ENCODE measurements at regions not wholly inside any gene's neighbourhood (a gene's known extent, or its start where the extent isn't known, plus 50 kb on each side); places are given as distances from the start of the nearest gene placed in this dataset.

DNA sequence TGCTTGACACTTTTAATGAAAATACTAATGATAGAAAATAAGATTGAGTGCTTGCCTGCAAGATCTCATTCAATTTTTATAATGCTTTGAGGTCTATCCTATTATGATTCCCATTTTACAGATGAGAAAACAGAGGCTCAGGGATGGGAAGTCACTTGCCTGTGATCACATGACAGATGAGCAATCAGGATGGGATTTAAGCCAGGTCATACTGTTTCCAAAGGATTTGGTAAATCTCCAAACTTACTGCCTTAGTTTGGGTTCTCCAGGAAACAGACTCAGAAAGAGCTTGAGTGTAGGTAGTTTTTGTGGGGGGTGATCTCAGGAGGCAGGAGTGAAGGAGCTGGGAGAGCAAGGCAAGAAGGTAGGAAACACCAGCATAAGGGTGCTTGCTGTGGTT lies 456.3 kb downstream of the MAFB start:
- peak; percentile 23 for DNase-seq (ENCODE audit: low read depth)

DNA sequence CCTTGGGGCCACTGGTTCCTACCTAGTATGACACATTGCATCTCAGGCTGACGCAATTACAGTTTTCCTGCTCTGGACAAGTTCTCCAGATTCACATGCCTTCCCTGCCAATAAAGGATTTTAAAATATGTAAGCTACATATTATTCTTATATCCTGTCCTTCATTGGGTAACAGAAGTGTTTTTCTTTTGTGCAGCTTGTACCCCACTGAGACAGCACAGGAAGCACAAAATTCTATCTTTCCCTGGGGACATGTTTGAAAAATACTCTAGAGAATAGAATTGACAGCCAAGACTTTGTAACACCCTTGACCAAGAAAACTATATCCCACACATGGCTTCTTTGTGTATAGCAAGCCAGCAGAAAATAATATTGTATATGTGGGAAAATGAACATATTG lies 456.8 kb downstream of the MAFB start:
- DNase-seq (ENCODE audit: low read depth): no peak

DNA sequence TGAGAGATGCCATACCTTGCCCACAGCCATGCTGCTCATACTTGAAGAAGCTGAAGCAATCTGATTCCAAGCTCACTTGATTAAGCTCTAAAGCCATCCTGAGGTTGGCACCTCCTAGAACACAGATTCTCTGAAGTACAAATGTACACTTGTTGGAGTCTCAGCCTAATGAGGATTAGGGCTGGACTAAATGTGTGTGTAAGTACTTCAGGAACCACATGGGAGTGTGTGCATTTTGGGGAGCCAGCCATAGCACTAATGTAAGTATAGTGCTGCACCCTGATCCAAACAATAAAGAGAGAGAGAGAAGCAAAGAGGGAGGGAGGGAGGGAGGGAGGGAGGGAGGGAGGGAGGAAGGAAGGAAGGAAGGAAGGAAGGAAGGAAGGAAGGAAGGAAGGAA lies 458.6 kb downstream of the MAFB start:
- DNase-seq (ENCODE audit: low read depth): no peak

GRCh38 chr20:40225596-40225995 lies 463.4 kb downstream of the MAFB start:
- DNase-seq (ENCODE audit: low read depth): peak; percentile 20

DNA sequence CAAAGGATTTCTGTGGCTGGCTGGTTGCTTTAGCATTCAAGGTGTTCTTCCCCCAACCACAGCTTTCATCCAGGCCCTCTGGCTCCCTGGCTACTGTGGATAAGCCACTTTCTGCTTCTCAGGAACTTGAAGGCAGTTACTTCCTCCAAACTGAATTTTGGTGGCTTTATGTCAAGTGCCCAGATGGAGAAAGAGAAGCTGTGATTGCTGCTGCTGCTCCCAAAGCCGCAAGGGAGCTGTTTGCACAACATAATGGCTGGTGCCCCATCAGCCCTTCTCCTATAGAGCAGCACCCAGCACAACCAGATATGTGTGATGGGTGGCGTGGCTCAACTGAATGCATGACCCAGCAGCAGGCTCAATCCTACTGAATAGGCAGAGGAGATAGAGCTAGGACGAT lies 465.2 kb downstream of the MAFB start:
- DNase-seq (ENCODE audit: low read depth): no peak

GRCh38 chr20:40218971-40219370 lies 470.1 kb downstream of the MAFB start:
- no peak for DNase-seq (ENCODE audit: low read depth)

- DNase-seq (ENCODE audit: low read depth): no peak
Measured at GRCh38 chr20:40218316-40218969, 470.6 kb downstream of the MAFB start.

DNA sequence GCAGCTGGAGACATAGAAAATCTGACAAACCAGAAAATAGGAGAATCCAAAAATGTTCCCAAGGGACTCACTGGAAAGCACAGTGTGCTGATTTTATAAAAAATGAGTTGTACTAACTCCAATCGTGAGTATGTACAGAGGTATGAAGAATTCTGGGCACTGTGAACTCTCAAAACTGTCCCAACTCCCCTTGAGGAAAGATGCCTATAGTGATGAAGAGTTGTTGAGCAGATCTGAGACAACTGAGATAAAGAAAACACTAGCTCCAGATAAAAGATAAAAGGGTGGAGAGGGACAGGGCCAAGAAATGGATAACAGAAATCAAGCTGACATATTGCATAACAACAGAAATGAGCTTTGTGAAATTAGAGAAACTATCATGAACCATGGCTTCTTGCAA lies 481.4 kb downstream of the MAFB start:
- DNase-seq (ENCODE audit: low read depth): no peak

DNA sequence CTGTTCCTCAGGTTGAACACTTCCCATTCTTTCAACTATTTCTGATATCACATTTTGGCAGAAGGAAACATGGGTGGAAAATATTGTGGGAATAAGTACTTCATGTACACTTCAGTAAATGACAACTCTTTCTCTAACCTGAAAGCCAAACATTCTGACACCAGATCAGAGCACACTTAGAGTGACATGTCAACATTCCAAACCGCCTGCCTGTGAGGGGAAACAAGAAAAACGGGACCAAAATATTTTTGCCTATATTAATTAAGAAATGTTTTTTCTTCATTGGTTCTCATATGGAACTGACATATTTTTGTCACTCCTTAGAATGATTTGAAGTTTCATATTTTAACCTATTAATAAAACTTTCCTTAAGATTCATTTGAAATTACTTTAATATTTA lies 483.1 kb downstream of the MAFB start:
- DNase-seq (ENCODE audit: low read depth): no peak

DNA sequence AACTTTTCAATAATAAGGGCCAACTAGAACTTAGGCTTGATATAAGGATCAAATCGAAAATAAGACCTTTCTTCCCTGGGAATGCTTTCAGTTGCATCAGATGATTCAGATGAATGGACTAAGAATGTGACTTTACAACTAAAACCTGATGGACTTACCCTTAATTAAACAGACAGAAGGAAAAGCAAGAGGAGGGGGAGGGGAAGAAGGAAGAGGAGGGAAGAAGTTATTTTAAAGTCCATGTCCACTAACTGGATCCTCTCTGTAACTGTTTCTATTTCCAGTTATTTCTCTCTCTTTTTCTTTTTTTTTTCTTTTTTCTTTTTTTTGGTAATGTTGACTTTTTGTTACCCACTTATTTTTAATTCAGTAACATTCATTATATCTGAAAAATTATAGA lies 486.0 kb downstream of the MAFB start:
- DNase-seq (ENCODE audit: low read depth): no peak

DNA sequence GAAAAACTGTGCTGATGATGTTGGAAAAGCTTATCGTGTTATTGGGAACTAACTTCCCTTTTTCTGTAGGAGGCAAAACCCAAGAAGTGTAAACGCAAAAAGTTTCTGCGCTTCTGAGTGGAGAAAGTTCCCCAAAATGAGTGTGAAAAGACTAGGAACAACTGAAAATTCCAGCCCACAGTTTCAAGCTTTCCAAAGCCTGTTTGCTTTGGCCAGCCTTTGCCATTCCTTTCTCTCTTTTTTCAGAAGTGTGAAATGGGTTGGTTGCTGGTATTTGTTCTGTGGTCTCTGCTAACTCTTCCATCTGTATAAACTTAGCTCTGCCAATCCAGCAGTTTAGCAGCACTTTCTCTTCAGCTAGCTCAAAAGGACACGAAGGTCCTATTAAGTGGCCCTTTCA lies 491.3 kb downstream of the MAFB start:
- peak; percentile 36 for DNase-seq (ENCODE audit: low read depth)

DNA sequence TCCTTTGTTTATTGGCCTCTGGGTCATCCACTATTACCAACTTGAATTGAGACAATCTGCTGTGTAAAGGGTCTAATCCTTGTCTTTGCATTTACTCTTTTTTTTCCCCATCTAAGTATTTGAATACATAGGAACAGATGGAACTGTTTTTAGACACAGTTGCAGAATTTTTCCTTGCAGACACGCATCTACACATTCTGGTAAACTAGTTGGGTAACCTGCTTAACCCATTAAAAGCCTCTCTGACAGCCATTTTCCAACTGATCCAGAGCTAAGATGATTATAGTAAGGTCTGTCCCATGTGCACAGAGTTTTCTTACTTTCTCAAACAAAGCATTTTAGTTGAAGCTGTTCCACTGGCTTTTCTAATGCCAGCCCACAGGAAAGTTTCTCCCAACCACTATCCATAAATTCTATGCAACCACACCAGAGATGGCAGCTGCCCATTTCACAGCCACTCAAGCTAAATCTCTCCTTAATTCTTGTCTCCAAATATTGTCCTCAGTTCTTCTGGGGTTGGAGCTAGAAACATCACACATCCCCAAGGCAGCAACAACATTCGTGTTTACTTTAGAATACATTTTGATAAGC lies 492.1 kb downstream of the MAFB start:
- DNase-seq (ENCODE audit: low read depth): no peak

GRCh38 chr20:40195742-40196141 lies 493.3 kb downstream of the MAFB start:
- DNase-seq (ENCODE audit: low read depth): no peak

DNA sequence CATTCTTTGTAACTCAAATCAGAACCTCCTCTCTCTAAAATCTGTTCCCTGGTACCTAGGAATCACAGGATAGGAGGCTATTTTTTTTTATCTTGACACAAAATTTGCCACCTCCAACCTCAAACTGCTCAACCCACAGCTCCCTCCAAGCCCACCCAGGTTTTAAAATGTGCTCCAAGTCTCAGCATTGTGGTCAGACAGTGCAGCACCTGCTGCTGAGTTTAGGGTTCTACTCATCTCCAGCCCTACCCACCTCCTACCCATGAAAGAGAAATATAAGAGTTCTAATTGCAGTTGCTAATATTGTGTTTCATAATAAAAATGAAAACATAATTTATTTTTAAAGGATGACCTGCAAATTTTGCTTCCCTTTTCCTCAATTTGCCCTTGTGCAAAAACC lies 496.5 kb downstream of the MAFB start:
- DNase-seq (ENCODE audit: low read depth): no peak

DNA sequence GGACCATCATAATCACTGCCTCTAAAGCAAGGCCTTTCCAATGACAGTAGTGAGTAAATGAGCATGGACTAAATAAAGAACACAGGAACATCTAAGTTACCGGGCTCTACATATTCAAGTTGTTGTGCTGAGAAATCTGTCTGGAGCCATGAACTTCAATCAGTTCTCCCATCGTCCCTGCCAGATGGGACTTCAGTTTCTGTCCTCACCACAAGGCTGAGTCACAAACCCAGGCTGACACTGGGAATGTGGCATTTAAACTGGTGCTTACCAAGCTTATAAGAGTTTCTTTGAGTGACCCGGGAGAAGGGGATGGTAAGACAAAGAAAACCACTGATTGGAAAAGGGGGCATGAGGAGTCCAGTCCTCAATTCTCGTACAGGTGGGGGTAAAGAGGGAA lies 497.0 kb downstream of the MAFB start:
- DNase-seq (ENCODE audit: low read depth): peak; percentile 84

DNA sequence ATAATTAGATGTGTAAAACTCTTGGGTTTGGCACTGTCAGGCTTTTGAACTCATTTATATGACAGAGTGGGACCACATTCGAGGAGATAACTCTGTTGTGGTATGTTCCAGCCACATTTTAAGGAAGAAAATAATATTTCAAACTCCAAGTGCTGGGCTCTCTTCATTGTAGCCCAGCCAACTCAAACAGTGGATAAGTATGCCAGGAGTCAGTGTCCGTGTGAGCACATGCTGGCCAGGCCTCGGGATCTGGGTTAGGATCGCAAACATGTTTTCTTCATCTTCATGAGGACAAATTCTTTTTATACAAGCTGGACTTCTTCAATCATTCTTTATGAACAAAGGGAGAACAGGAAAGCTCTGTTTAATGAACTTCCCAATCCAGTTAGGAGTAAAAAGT lies 497.5 kb downstream of the MAFB start:
- no peak for DNase-seq (ENCODE audit: low read depth)

GRCh38 chr20:40189621-40190020 lies 499.4 kb downstream of the MAFB start:
- peak; percentile 40 for DNase-seq (ENCODE audit: low read depth)

GRCh38 chr20:40188319-40188718 lies 500.7 kb downstream of the MAFB start:
- DNase-seq (ENCODE audit: low read depth): no peak

DNA sequence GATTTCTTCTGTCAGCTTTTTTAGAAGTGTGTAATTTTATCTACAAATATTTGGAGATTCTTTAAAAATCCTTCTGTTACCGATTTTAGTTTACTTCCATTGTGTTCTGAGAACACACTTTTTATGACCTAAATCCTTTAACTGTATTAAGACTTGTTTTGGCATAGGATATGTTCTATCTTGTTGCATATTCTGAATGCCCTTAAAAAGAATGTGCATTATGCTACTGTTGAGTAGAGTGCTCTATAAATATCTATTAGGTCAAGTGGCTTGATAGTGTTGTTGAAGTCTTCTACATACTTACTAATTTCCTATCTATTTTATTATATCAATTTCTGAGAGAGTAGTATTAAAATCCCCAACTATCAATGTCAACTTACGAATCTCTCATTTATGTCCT lies 502.2 kb downstream of the MAFB start:
- DNase-seq (ENCODE audit: low read depth): no peak

GRCh38 chr20:40181676-40182075 lies 507.4 kb downstream of the MAFB start:
- no peak for DNase-seq (ENCODE audit: low read depth)

DNA sequence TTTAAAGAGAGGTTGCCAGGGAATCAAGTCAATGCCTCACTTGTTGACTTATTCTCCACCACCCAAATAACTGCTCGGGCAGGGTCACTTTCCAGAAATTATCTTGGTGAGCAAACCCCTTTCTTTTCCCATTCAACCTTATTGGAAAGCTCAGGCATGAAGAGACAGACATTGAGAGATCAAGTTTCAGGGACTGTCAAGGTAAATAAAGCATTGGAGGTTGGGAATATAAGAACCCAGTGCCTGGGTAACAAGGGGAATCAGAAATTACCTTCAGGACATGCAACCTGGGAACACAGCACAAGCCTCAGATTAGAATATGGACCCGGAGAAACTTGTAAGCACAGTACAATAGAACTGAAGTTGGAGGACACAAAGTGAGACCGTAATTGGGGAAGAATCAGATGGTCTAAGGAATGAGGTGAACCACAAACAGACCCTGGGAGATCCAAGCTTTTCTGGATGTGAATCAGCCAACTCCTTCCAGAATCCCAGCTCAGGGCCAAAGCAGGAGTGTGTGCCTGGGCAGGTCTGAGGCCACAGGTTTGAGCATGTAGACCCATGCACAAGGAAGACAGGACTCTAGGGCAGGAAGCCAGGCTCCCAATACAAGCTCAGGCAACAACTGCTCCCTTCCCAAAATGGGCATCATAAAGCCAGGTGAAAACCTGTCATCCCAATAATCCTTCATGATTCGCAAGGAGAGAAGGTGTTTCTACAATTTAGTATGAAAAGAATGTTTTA lies 512.8 kb downstream of the MAFB start:
- no peak for DNase-seq (ENCODE audit: low read depth)

GRCh38 chr20:40175296-40175695 lies 513.7 kb downstream of the MAFB start:
- no peak for DNase-seq (ENCODE audit: low read depth)

- peak; percentile 47 for DNase-seq (ENCODE audit: low read depth)
Measured at GRCh38 chr20:40173872-40174271, 515.2 kb downstream of the MAFB start.
